ENCODE measurements at regions not wholly inside any gene's neighbourhood (a gene's known extent, or its start where the extent isn't known, plus 50 kb on each side); places are given as distances from the start of the nearest gene placed in this dataset.

DNA sequence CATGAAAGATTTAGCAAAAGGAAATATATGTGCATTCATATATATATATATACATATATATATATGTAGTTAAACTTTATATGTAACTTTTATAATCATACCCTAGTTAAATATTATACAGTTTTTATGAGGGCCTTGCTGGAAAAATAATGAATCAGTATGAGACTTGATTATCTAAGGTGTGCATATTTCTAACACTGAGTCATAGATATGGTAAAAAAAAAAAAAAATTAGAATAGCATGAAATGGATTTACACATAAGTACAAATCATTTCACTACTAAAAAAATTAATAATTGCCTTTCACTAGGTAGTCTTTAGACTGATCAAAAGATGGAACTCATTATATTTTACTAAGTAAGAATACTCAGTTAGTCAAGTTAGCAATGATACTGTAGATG, 51.3 kb upstream of the DST start:
- Histone ChIP-seq H3K4me3 (ENCODE audit: insufficient read depth, low read length) (no peak overlapping the region), H3K27ac (ENCODE audit: low read depth, low read length) (peak overlapping the region; percentile 4), H3K27me3 (ENCODE audit: insufficient read depth, low read length) (no peaks in the 10 kb centered on the region), H3K79me2 (ENCODE audit: insufficient read depth, low read length) (peaks cover 67% of the 10 kb centered on the region), H4K20me1 (ENCODE audit: insufficient read depth, low read length) (no peaks in the 10 kb centered on the region), H3K36me3 (ENCODE audit: insufficient read depth, low read length) (peaks cover 7% of the 10 kb centered on the region), H3K4me2 (ENCODE audit: insufficient read depth, low read length) (peak overlapping the region; percentile 82), H2AFZ (ENCODE audit: low read length) (no peak overlapping the region), H3K4me1 (ENCODE audit: insufficient read depth, low read length) (peaks cover 76% of the 10 kb centered on the region), H3K9me3 (ENCODE audit: low read depth, low read length) (no peaks in the 10 kb centered on the region)
- no peak for DNase-seq (ENCODE audit: insufficient read length, low spot score, missing footprints)
- TF ChIP-seq, protein P1, sequence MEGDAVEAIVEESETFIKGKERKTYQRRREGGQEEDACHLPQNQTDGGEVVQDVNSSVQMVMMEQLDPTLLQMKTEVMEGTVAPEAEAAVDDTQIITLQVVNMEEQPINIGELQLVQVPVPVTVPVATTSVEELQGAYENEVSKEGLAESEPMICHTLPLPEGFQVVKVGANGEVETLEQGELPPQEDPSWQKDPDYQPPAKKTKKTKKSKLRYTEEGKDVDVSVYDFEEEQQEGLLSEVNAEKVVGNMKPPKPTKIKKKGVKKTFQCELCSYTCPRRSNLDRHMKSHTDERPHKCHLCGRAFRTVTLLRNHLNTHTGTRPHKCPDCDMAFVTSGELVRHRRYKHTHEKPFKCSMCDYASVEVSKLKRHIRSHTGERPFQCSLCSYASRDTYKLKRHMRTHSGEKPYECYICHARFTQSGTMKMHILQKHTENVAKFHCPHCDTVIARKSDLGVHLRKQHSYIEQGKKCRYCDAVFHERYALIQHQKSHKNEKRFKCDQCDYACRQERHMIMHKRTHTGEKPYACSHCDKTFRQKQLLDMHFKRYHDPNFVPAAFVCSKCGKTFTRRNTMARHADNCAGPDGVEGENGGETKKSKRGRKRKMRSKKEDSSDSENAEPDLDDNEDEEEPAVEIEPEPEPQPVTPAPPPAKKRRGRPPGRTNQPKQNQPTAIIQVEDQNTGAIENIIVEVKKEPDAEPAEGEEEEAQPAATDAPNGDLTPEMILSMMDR (IDR thresholded peaks at IDR 0.05; ENCODE audit: extremely low read depth, low read depth, low read length): no peak

DNA sequence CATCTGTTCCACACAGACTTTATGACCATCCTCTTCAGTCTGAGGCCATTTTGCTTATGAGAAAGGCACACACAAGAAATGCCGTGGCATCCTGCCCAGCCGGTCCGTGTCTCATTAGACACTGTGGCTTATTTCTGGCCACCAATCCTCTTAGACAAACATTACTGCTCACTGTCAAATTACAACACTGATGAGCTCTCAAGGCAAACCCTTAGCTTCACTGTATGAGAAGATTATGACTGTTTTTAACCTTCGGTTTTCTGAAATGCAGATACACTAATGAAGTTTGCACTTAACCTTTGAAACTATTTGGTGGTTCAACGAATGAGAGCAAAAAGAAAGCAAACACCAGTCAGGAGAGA, 50.5 kb upstream of the DST start:
- Histone ChIP-seq H3K4me3 (ENCODE audit: insufficient read depth, low read length) (peak overlapping the region; percentile 70), H3K36me3 (ENCODE audit: insufficient read depth, low read length) (peaks cover 7% of the 10 kb centered on the region), H3K27me3 (ENCODE audit: insufficient read depth, low read length) (no peaks in the 10 kb centered on the region), H3K79me2 (ENCODE audit: insufficient read depth, low read length) (peaks cover 69% of the 10 kb centered on the region), H2AFZ (ENCODE audit: low read length) (no peak overlapping the region), H3K4me1 (ENCODE audit: insufficient read depth, low read length) (peaks cover 82% of the 10 kb centered on the region), H4K20me1 (ENCODE audit: insufficient read depth, low read length) (no peaks in the 10 kb centered on the region), H3K4me2 (ENCODE audit: insufficient read depth, low read length) (peak overlapping the region; percentile 82), H3K27ac (ENCODE audit: low read depth, low read length) (peak overlapping the region; percentile 94), H3K9me3 (ENCODE audit: low read depth, low read length) (no peaks in the 10 kb centered on the region)
- DNase-seq (ENCODE audit: insufficient read length, low spot score, missing footprints): no peak
- TF ChIP-seq, protein P1 (IDR thresholded peaks at IDR 0.05; ENCODE audit: extremely low read depth, low read depth, low read length): no peak

DNA sequence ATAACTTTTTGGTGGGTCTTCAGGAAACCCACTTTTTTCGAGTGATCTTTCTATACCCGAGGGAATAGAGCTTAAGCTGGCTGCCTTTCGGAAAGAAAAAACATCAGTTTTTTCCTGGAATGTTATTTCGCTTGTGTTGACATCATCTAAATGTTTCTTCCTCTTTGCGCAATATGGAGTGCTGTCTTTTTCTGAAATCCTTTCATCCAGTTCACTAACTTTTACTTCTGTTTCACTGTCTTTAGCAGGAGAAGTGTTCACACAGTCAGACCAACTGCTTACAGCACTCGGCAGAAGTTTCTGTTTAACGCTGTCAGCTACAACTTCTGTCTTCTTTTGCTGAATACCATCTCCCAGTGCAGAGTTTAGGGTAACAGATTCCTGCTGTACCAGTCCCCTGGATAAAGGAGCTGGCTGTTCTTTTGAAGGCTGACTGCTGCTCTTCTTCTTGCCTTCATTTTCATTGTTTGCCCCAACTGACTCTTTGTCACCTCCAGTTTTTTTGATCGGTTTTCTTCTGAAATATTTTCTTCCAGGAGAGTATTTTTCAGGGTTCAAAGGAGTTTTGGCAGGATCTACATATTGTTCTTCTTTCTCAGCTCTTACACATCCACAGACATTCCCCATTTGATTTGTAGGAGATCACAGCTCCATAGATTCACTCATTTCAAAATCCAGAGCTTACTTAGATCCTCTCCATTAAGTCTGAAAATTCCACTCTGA, 50.0 kb upstream of the DST start:
- Histone ChIP-seq H3K4me3 (ENCODE audit: insufficient read depth, low read length) (peak overlapping the region; percentile 70), H4K20me1 (ENCODE audit: insufficient read depth, low read length) (no peaks in the 10 kb centered on the region), H3K4me1 (ENCODE audit: insufficient read depth, low read length) (peaks cover 82% of the 10 kb centered on the region), H3K27me3 (ENCODE audit: insufficient read depth, low read length) (no peaks in the 10 kb centered on the region), H3K36me3 (ENCODE audit: insufficient read depth, low read length) (peaks cover 5% of the 10 kb centered on the region), H2AFZ (ENCODE audit: low read length) (peak overlapping the region; percentile 1), H3K79me2 (ENCODE audit: insufficient read depth, low read length) (peaks cover 71% of the 10 kb centered on the region), H3K9me3 (ENCODE audit: low read depth, low read length) (no peaks in the 10 kb centered on the region), H3K4me2 (ENCODE audit: insufficient read depth, low read length) (peak overlapping the region; percentile 82), H3K27ac (ENCODE audit: low read depth, low read length) (peak overlapping the region; percentile 94)
- no peak for DNase-seq (ENCODE audit: insufficient read length, low spot score, missing footprints)
- TF ChIP-seq, protein P1 (IDR thresholded peaks at IDR 0.05; ENCODE audit: extremely low read depth, low read depth, low read length): no peak

All from osteoblast (primary cell).